HG03097 (cell line): ENCODE measurements at regions not wholly inside any gene's neighbourhood (a gene's known extent, or its start where the extent isn't known, plus 50 kb on each side); places are given as distances from the start of the nearest gene placed in this dataset.
"Not testable (repeated sequence)": the region's sequence is repeated elsewhere in the genome, so short reads cannot be mapped to it uniquely, and the experiment has no call there.

ENCODE experiments used
- ATAC-seq: cut with Tn5 transposase; IDR thresholded peaks from one replicate; pipeline ENCODE4 v1.9.1; 2021; ENCODE audit not compliant: unreplicated experiment, low FRiP score

- ATAC-seq, result no peak
These were observed 415.0 kb upstream of the BTBD3 start for GRCh38 chr20:11502671-11503070.

- ATAC-seq, result no peak
These were observed 407.9 kb upstream of the BTBD3 start for GRCh38 chr20:11509776-11510175.

GRCh38 chr20:11511821-11512220 lies 405.9 kb upstream of the BTBD3 start:
- no peak for ATAC-seq

- ATAC-seq, result not testable (repeated sequence)
These were observed 404.4 kb upstream of the BTBD3 start for GRCh38 chr20:11513241-11513745.

GRCh38 chr20:11516448-11516847 lies 401.2 kb upstream of the BTBD3 start:
- no peak for ATAC-seq

GRCh38 chr20:11520596-11520995 lies 397.1 kb upstream of the BTBD3 start:
- no peak for ATAC-seq

GRCh38 chr20:11521476-11522365 lies 396.0 kb upstream of the BTBD3 start:
- no peak for ATAC-seq

GRCh38 chr20:11522366-11522741 lies 395.3 kb upstream of the BTBD3 start:
- no peak for ATAC-seq

GRCh38 chr20:11529047-11529446 lies 388.6 kb upstream of the BTBD3 start:
- ATAC-seq, result no peak

- ATAC-seq, result no peak
These were observed 380.7 kb upstream of the BTBD3 start for GRCh38 chr20:11537032-11537431.

- ATAC-seq, result no peak
These were observed 378.2 kb upstream of the BTBD3 start for GRCh38 chr20:11539450-11539849.

- ATAC-seq, result no peak
These were observed 377.1 kb upstream of the BTBD3 start for GRCh38 chr20:11540558-11540957.

GRCh38 chr20:11542645-11543044 lies 375.0 kb upstream of the BTBD3 start:
- no peak for ATAC-seq

GRCh38 chr20:11544029-11544678 lies 373.5 kb upstream of the BTBD3 start:
- ATAC-seq, result no peak

- no peak for ATAC-seq
These were observed 370.8 kb upstream of the BTBD3 start for GRCh38 chr20:11546939-11547338.

GRCh38 chr20:11549172-11550103 lies 368.3 kb upstream of the BTBD3 start:
- ATAC-seq, result no peak

- no peak for ATAC-seq
These were observed 366.9 kb upstream of the BTBD3 start for GRCh38 chr20:11550657-11551338.

GRCh38 chr20:11551479-11551878 lies 366.2 kb upstream of the BTBD3 start:
- no peak for ATAC-seq

- ATAC-seq, result no peak
These were observed 364.1 kb upstream of the BTBD3 start for GRCh38 chr20:11553603-11554002.

GRCh38 chr20:11555510-11555909 lies 362.2 kb upstream of the BTBD3 start:
- ATAC-seq, result no peak
